Endodermal cell (in vitro differentiated cells): ENCODE measurements at regions not wholly inside any gene's neighbourhood (a gene's known extent, or its start where the extent isn't known, plus 50 kb on each side); places are given as distances from the start of the nearest gene placed in this dataset.

Source experiments
- DNase-seq: peaks from one replicate; pipeline ENCODE4 v3.0.0-alpha.2; 2017
- H3K27ac ChIP-seq: 2 replicates; pipeline ENCODE4 v1.5.1; 2013; ENCODE audit warnings: mild to moderate bottlenecking, low read depth, low read length, moderate library complexity
- H3K27me3 ChIP-seq: 2 replicates; pipeline ENCODE4 v1.6.1; 2013; ENCODE audit warnings: mild to moderate bottlenecking, low read length, moderate library complexity; ENCODE audit not compliant: insufficient read depth, control insufficient read depth, poor library complexity, severe bottlenecking
- H3K36me3 ChIP-seq: 2 replicates; pipeline ENCODE4 v1.7.0; 2013; ENCODE audit warnings: mild to moderate bottlenecking, low read length, moderate library complexity; ENCODE audit not compliant: control insufficient read depth, insufficient read depth
- H3K4me1 ChIP-seq: one replicate; pipeline ENCODE4 v1.7.0; 2013; ENCODE audit warnings: low read length; ENCODE audit not compliant: control insufficient read depth, insufficient read depth
- H3K4me3 ChIP-seq: 2 replicates; pipeline ENCODE4 v1.5.1; 2013; ENCODE audit warnings: mild to moderate bottlenecking, low read length, moderate library complexity
- H3K9ac ChIP-seq: 2 replicates; pipeline ENCODE4 v1.6.1; 2013; ENCODE audit warnings: mild to moderate bottlenecking, low read length, moderate library complexity; ENCODE audit not compliant: poor library complexity, severe bottlenecking; ENCODE audit errors: extremely low read depth
- H3K9me3 ChIP-seq: 2 replicates; pipeline ENCODE4 v1.6.1; 2013; ENCODE audit warnings: mild to moderate bottlenecking, low read length, moderate library complexity; ENCODE audit not compliant: control insufficient read depth
- H3K27ac Mint-ChIP-seq: 2 replicates; pipeline ENCODE4 v1.8.0; 2020; ENCODE audit warnings: mixed read lengths
- H3K27me3 Mint-ChIP-seq: 2 replicates; pipeline ENCODE4 v1.8.0; 2021; ENCODE audit warnings: mild to moderate bottlenecking, mixed read lengths; ENCODE audit not compliant: insufficient read depth
- H3K36me3 Mint-ChIP-seq: 2 replicates; pipeline ENCODE4 v1.8.0; 2020; ENCODE audit warnings: low read depth, mixed read lengths
- H3K4me1 Mint-ChIP-seq: 2 replicates; pipeline ENCODE4 v1.8.0; 2020; ENCODE audit warnings: mixed read lengths
- H3K4me3 Mint-ChIP-seq: 2 replicates; pipeline ENCODE4 v1.8.0; 2020; ENCODE audit warnings: mild to moderate bottlenecking, moderate library complexity, mixed read lengths
- H3K9me3 Mint-ChIP-seq: 2 replicates; pipeline ENCODE4 v1.8.0; 2020; ENCODE audit warnings: mild to moderate bottlenecking, mixed read lengths
- CTCF ChIP-seq: fragments of 200-600 bp; sonication (generic); conservative IDR thresholded peaks from 2 replicates; pipeline ENCODE4 v1.5.0; 2021; ENCODE audit warnings: antibody characterized with exemption, mild to moderate bottlenecking
- WGBS, 2 experiments: methylation state at CpG; one replicate each; pipeline versions ENCODE4 v1.1.5 to v1.1.7; 2013; ENCODE audit warnings: missing lambda C conversion rate in 2 of 2, mixed read lengths in 1 of 2; ENCODE audit not compliant: insufficient coverage in 1 of 2, insufficient read length in 1 of 2; 5-methylcytosine and 5-hydroxymethylcytosine counted together

- Mint-ChIP-seq H3K27me3 (no peaks in the 10 kb centered on the region), H3K36me3 (no peaks in the 10 kb centered on the region), H3K4me1 (no peaks in the 10 kb centered on the region), H3K4me3 (no peak overlapping the region), H3K27ac (no peak overlapping the region), H3K9me3 (no peaks in the 10 kb centered on the region)
- no peaks in the 10 kb centered on the region for H3K36me3 ChIP-seq
- DNase-seq: no peak
- H3K27ac ChIP-seq: no peak overlapping the region
- H3K4me1 ChIP-seq: no peaks in the 10 kb centered on the region
- TF ChIP-seq CTCF: no peak
- H3K9me3 ChIP-seq: no peaks in the 10 kb centered on the region
- no peak overlapping the region for H3K4me3 ChIP-seq
- H3K9ac ChIP-seq: no peak overlapping the region
- WGBS, 2 experiments: 100% methylated on average over 1 of the region's 1 CpG; no CpG with 5 or more reads in 1 of the 2 experiments
- H3K27me3 ChIP-seq: no peaks in the 10 kb centered on the region
These were observed 233.9 kb downstream of the RFPL4B start for GRCh38 chr6:112581015-112581414.

- H3K4me1 ChIP-seq: no peaks in the 10 kb centered on the region
- 88% methylated on average over 1 of the region's 3 CpGs; no CpG with 5 or more reads in 1 of the 2 experiments for WGBS, 2 experiments
- H3K36me3 ChIP-seq: no peaks in the 10 kb centered on the region
- no peaks in the 10 kb centered on the region for H3K9me3 ChIP-seq
- no peak overlapping the region for H3K27ac ChIP-seq
- no peak overlapping the region for H3K9ac ChIP-seq
- H3K27me3 ChIP-seq: no peaks in the 10 kb centered on the region
- Mint-ChIP-seq H3K4me3 (no peak overlapping the region), H3K9me3 (no peaks in the 10 kb centered on the region), H3K4me1 (no peaks in the 10 kb centered on the region), H3K27me3 (no peaks in the 10 kb centered on the region), H3K36me3 (no peaks in the 10 kb centered on the region), H3K27ac (no peak overlapping the region)
- no peak for TF ChIP-seq CTCF
- no peak for DNase-seq
- H3K4me3 ChIP-seq: no peak overlapping the region
These were observed 243.2 kb downstream of the RFPL4B start for GRCh38 chr6:112590326-112590725.

- Histone ChIP-seq H3K9ac (no peak overlapping the region), H3K27ac (no peak overlapping the region), H3K27me3 (no peaks in the 10 kb centered on the region), H3K9me3 (no peaks in the 10 kb centered on the region), H3K4me3 (no peak overlapping the region), H3K36me3 (no peaks in the 10 kb centered on the region), H3K4me1 (no peaks in the 10 kb centered on the region)
- no peak for DNase-seq
- Mint-ChIP-seq H3K27me3 (no peaks in the 10 kb centered on the region), H3K9me3 (no peaks in the 10 kb centered on the region), H3K4me1 (no peaks in the 10 kb centered on the region), H3K4me3 (no peak overlapping the region), H3K36me3 (no peaks in the 10 kb centered on the region), H3K27ac (no peak overlapping the region)
- no peak for TF ChIP-seq CTCF
These were observed 244.2 kb downstream of the RFPL4B start for GRCh38 chr6:112591329-112591728.
